ENCODE measurements at regions not wholly inside any gene's neighbourhood (a gene's known extent, or its start where the extent isn't known, plus 50 kb on each side); places are given as distances from the start of the nearest gene placed in this dataset.
"Not testable (repeated sequence)": the region's sequence is repeated elsewhere in the genome, so short reads cannot be mapped to it uniquely, and the experiment has no call there.

DNA sequence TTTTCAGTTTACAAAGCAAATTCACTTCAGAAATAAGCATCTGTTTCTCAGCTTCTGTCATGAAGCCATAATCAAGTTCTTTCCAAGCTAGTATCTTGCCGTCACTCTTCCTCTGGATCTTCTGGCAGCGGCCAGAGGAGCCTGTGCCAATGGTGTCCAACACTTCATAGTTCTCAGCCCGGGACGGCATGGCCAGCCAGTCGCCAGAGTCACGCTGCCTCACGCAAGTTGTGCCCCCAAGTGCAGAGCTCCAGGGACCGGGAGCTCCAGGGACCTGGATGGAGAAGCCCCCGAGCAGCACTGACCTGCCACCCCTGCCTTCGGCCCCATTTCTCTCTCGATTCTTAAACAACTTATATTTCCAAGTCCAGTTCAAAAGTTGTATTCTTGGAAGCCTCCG, 76.9 kb upstream of the POTEH start:
- H3K36me3 ChIP-seq (replicated peaks in 1 of 2; ENCODE audit: control insufficient read depth in 1 of 2, insufficient read depth in 2 of 2, low read length in 2 of 2); H3K36me3 Mint-ChIP-seq; H3K79me2 ChIP-seq (ENCODE audit: insufficient read depth, low read length); H3K27me3 Mint-ChIP-seq (ENCODE audit: low read depth in 3 of 3); H3K27me3 ChIP-seq (ENCODE audit: control insufficient read depth in 2 of 2, insufficient read depth in 2 of 2, low read length in 2 of 2); H3K27ac ChIP-seq (ENCODE audit: low read depth in 1 of 2, low read length in 2 of 2); H3K9ac ChIP-seq (ENCODE audit: insufficient read depth, low read length, poor library complexity, severe bottlenecking); H3K4me1 Mint-ChIP-seq; intact Hi-C loops (cut with micrococcal nuclease); H3K9me3 ChIP-seq (replicated peaks in 1 of 2; ENCODE audit: control insufficient read depth in 1 of 2, insufficient read depth in 1 of 2, low read length in 2 of 2); H3K4me3 Mint-ChIP-seq; H3K4me3 ChIP-seq (replicated peaks in 1 of 3; ENCODE audit: low read depth in 2 of 3, low read length in 3 of 3); DNase-seq; H4K20me1 ChIP-seq (ENCODE audit: insufficient read depth, low read length); H3K27ac Mint-ChIP-seq; H3K4me2 ChIP-seq (replicated peaks; ENCODE audit: extremely low read depth, low read length, poor library complexity, severe bottlenecking); H3K9me3 Mint-ChIP-seq; H2AFZ ChIP-seq (ENCODE audit: insufficient read depth, low read depth, low read length, poor library complexity, severe bottlenecking); H3K4me1 ChIP-seq (ENCODE audit: control insufficient read depth in 1 of 2, insufficient read depth in 2 of 2, low read length in 2 of 2): not testable (repeated sequence)
- WGBS (ENCODE audit: insufficient coverage), result 91% methylated on average over 7 of the region's 12 CpGs

DNA sequence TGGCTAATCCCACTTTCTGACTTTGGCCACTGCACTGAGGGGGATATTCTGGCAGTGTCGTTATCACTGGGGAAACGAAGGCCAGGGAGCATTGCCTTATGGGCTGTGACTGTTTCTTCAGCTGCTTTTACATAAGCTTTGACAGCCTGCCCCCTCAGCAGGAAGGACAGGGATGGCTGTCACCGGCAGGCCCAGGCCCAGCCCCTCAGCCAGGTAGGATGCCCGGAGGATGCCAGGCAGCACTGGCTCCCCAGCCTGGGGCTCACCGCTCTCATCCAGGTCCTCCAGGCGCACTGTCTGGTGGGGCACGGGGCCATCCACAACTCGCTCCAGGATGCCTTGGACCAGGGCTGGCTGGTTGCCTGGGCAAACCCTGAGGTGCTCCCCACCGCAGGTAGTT, 74.7 kb upstream of the POTEH start:
- H3K9me3 Mint-ChIP-seq; H3K4me1 Mint-ChIP-seq; H3K4me3 Mint-ChIP-seq; H3K4me1 ChIP-seq (ENCODE audit: control insufficient read depth in 1 of 2, insufficient read depth in 2 of 2, low read length in 2 of 2); intact Hi-C loops (cut with micrococcal nuclease); H3K9me3 ChIP-seq (replicated peaks in 1 of 2; ENCODE audit: control insufficient read depth in 1 of 2, insufficient read depth in 1 of 2, low read length in 2 of 2); H3K36me3 Mint-ChIP-seq; H3K27me3 Mint-ChIP-seq (ENCODE audit: low read depth in 3 of 3); H3K4me3 ChIP-seq (replicated peaks in 1 of 3; ENCODE audit: low read depth in 2 of 3, low read length in 3 of 3); H2AFZ ChIP-seq (ENCODE audit: insufficient read depth, low read depth, low read length, poor library complexity, severe bottlenecking); H3K79me2 ChIP-seq (ENCODE audit: insufficient read depth, low read length); H3K4me2 ChIP-seq (replicated peaks; ENCODE audit: extremely low read depth, low read length, poor library complexity, severe bottlenecking); H3K27ac ChIP-seq (ENCODE audit: low read depth in 1 of 2, low read length in 2 of 2); H3K27me3 ChIP-seq (ENCODE audit: control insufficient read depth in 2 of 2, insufficient read depth in 2 of 2, low read length in 2 of 2); H4K20me1 ChIP-seq (ENCODE audit: insufficient read depth, low read length); H3K36me3 ChIP-seq (replicated peaks in 1 of 2; ENCODE audit: control insufficient read depth in 1 of 2, insufficient read depth in 2 of 2, low read length in 2 of 2); H3K9ac ChIP-seq (ENCODE audit: insufficient read depth, low read length, poor library complexity, severe bottlenecking); H3K27ac Mint-ChIP-seq; DNase-seq: not testable (repeated sequence)
- WGBS (ENCODE audit: insufficient coverage), result no CpG with 5 or more reads among the region's 9 CpGs

DNA sequence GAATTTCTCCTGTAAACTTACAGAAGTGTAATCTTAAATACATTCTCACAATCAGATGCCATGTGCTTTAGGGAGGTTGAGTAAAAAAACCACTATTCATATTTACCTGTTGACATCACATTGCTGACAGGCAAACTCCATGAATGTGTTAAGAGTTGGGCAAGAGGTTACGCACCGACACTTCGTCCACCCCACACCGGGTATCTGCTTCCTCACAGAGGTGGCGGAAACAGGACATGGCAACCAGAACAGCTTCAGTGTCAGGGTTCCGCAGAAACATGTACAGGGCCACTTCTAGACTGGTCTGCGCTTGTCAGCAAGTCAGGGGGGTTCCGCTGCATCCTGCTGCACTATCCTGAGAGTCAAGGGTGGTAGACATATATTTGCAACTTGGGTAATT, 61.6 kb upstream of the POTEH start:
- H3K27me3 ChIP-seq (ENCODE audit: control insufficient read depth in 2 of 2, insufficient read depth in 2 of 2, low read length in 2 of 2); H3K36me3 ChIP-seq (replicated peaks in 1 of 2; ENCODE audit: control insufficient read depth in 1 of 2, insufficient read depth in 2 of 2, low read length in 2 of 2); H3K4me2 ChIP-seq (replicated peaks; ENCODE audit: extremely low read depth, low read length, poor library complexity, severe bottlenecking); H3K27me3 Mint-ChIP-seq (ENCODE audit: low read depth in 3 of 3); H3K4me1 Mint-ChIP-seq; H3K9me3 ChIP-seq (replicated peaks in 1 of 2; ENCODE audit: control insufficient read depth in 1 of 2, insufficient read depth in 1 of 2, low read length in 2 of 2); H3K4me3 ChIP-seq (replicated peaks in 1 of 3; ENCODE audit: low read depth in 2 of 3, low read length in 3 of 3); intact Hi-C loops (cut with micrococcal nuclease); H3K27ac Mint-ChIP-seq; H4K20me1 ChIP-seq (ENCODE audit: insufficient read depth, low read length); H2AFZ ChIP-seq (ENCODE audit: insufficient read depth, low read depth, low read length, poor library complexity, severe bottlenecking); H3K4me1 ChIP-seq (ENCODE audit: control insufficient read depth in 1 of 2, insufficient read depth in 2 of 2, low read length in 2 of 2); DNase-seq; H3K4me3 Mint-ChIP-seq; H3K27ac ChIP-seq (ENCODE audit: low read depth in 1 of 2, low read length in 2 of 2); H3K36me3 Mint-ChIP-seq; H3K79me2 ChIP-seq (ENCODE audit: insufficient read depth, low read length); H3K9ac ChIP-seq (ENCODE audit: insufficient read depth, low read length, poor library complexity, severe bottlenecking): not testable (repeated sequence)
- 79% methylated on average over 6 of the region's 8 CpGs for WGBS (ENCODE audit: insufficient coverage)
- H3K9me3 Mint-ChIP-seq, result peaks cover 0 to 11% (median 3%) of the 10 kb centered on the region in 7 donors

DNA sequence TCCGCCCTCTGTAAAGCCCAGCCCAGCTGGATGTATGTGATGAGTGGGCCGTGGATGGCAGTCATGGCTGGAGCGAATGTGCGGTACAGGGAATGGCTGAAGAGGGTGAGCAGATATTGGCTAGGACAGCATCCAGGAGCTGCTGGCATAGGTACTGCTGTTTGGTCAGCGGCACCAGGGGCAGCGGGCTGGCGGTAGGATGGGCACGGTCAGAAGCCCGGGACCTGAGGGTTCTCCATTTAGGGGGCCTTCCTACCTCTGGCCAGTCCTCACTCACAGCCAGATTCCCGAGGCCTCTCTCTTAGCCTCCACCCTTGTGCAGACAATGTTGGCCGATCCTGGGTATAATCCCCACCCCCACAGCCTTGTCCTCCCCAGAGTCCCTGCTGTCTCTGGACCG, 53.1 kb upstream of the POTEH start:
- H3K4me3 ChIP-seq (replicated peaks in 1 of 3; ENCODE audit: low read depth in 2 of 3, low read length in 3 of 3); H3K36me3 ChIP-seq (replicated peaks in 1 of 2; ENCODE audit: control insufficient read depth in 1 of 2, insufficient read depth in 2 of 2, low read length in 2 of 2); H3K4me1 Mint-ChIP-seq; H2AFZ ChIP-seq (ENCODE audit: insufficient read depth, low read depth, low read length, poor library complexity, severe bottlenecking); H3K27me3 Mint-ChIP-seq (ENCODE audit: low read depth in 3 of 3); H3K79me2 ChIP-seq (ENCODE audit: insufficient read depth, low read length); H3K4me2 ChIP-seq (replicated peaks; ENCODE audit: extremely low read depth, low read length, poor library complexity, severe bottlenecking); H3K4me3 Mint-ChIP-seq; H4K20me1 ChIP-seq (ENCODE audit: insufficient read depth, low read length); H3K27ac ChIP-seq (ENCODE audit: low read depth in 1 of 2, low read length in 2 of 2); H3K4me1 ChIP-seq (ENCODE audit: control insufficient read depth in 1 of 2, insufficient read depth in 2 of 2, low read length in 2 of 2); intact Hi-C loops (cut with micrococcal nuclease); DNase-seq; H3K36me3 Mint-ChIP-seq; H3K27ac Mint-ChIP-seq; H3K27me3 ChIP-seq (ENCODE audit: control insufficient read depth in 2 of 2, insufficient read depth in 2 of 2, low read length in 2 of 2); H3K9ac ChIP-seq (ENCODE audit: insufficient read depth, low read length, poor library complexity, severe bottlenecking): not testable (repeated sequence)
- peaks cover 0 to 17% of the 10 kb centered on the region in 2 donors for H3K9me3 ChIP-seq (replicated peaks in 1 of 2; ENCODE audit: control insufficient read depth in 1 of 2, insufficient read depth in 1 of 2, low read length in 2 of 2)
- peaks cover 2 to 15% (median 6%) of the 10 kb centered on the region in 7 donors for H3K9me3 Mint-ChIP-seq
- WGBS (ENCODE audit: insufficient coverage), result 82% methylated on average over 6 of the region's 12 CpGs
